Endothelial cell of umbilical vein (primary cell): ENCODE measurements at regions not wholly inside any gene's neighbourhood (a gene's known extent, or its start where the extent isn't known, plus 50 kb on each side); places are given as distances from the start of the nearest gene placed in this dataset.

ENCODE experiments used
- BruUV-seq: library from RNA; stranded (reverse); fragments of 400-500 nt; replicated peaks from 2 replicates; lab custom pipeline; 2021; lab: Mats Ljungman, UMichigan
- CTCF ChIA-PET: fragments of 300-600, 350-600 bp; sonication (Branson Sonifier 250); formaldehyde crosslinking; loops from one replicate; lab custom pipeline; 2021; ENCODE audit warnings: antibody characterized with exemption, inconsistent platforms; lab: Charles Lee
- POLR2A ChIA-PET: fragments of 300-600, 350-600 bp; sonication (Branson Sonifier 250); formaldehyde crosslinking; loops from one replicate; lab custom pipeline; 2021; ENCODE audit warnings: antibody characterized with exemption, inconsistent platforms; lab: Charles Lee
- DNase-seq: peaks from one replicate; pipeline ENCODE4 v3.0.0-alpha.2; 2011; ENCODE audit warnings: low read depth, low spot score
- FAIRE-seq: peaks from 2 replicates; lab custom pipeline; 2011; peaks lifted over from hg19 to GRCh38; lab: Jason Lieb, UNC
- H2AFZ ChIP-seq: 2 replicates; pipeline ENCODE4 v1.6.0; 2012; ENCODE audit warnings: low read depth, low read length, control low read depth, inconsistent platforms
- H3K27ac ChIP-seq: 2 replicates; pipeline ENCODE4 v1.5.1; 2011; ENCODE audit warnings: low read depth, mild to moderate bottlenecking, control low read depth, low read length, moderate library complexity; ENCODE audit not compliant: insufficient read depth
- H3K27me3 ChIP-seq, 2 experiments: 2 replicates each; pipeline versions ENCODE4 v1.6.0 to v1.6.1; 2011; ENCODE audit warnings: low read length in 2 of 2, mixed read lengths in 1 of 2; ENCODE audit not compliant: control insufficient read depth in 2 of 2, insufficient read depth in 2 of 2
- H3K36me3 ChIP-seq, 2 experiments: 2 replicates in 1 of 2; 3 replicates in 1 of 2; pipeline ENCODE4 v1.5.1; 2011; ENCODE audit warnings: low read length in 2 of 2, mild to moderate bottlenecking in 1 of 2, moderate library complexity in 1 of 2; ENCODE audit not compliant: control insufficient read depth in 2 of 2, insufficient read depth in 2 of 2; ENCODE audit errors: extremely low read depth in 1 of 2
- H3K4me1 ChIP-seq: 3 replicates; pipeline ENCODE4 v1.5.1; 2011; ENCODE audit warnings: mild to moderate bottlenecking, low read length; ENCODE audit not compliant: control insufficient read depth, insufficient read depth; ENCODE audit errors: extremely low read depth
- H3K4me2 ChIP-seq: 2 replicates; pipeline ENCODE4 v1.6.1; 2011; ENCODE audit warnings: low read length, control low read depth, mixed read lengths; ENCODE audit not compliant: insufficient read depth
- H3K4me3 ChIP-seq, 3 experiments: fragments of 200-600 bp in 1 of 3; sonication (generic), shearing (Covaris generic) in 1 of 3; replicated peaks in 1 of 3; 2 replicates each; pipeline ENCODE4 v1.5.1; 2011 to 2016; ENCODE audit warnings: control low read depth in 3 of 3, low read length in 3 of 3, mild to moderate bottlenecking in 2 of 3, inconsistent platforms in 1 of 3, low read depth in 1 of 3, moderate library complexity in 1 of 3; ENCODE audit not compliant: insufficient read depth in 1 of 3
- H3K79me2 ChIP-seq: 2 replicates; pipeline ENCODE4 v1.6.0; 2012; ENCODE audit warnings: low read length, inconsistent platforms; ENCODE audit not compliant: control insufficient read depth, insufficient read depth
- H3K9ac ChIP-seq: replicated peaks from 2 replicates; pipeline ENCODE3; 2011; ENCODE audit warnings: low read length, control low read depth; ENCODE audit not compliant: insufficient read depth; ENCODE audit errors: extremely low read depth
- H3K9me1 ChIP-seq: replicated peaks from 3 replicates; pipeline ENCODE4 v1.6.0; 2011; ENCODE audit warnings: mild to moderate bottlenecking, low read length; ENCODE audit not compliant: control insufficient read depth, insufficient read depth; ENCODE audit errors: extremely low read depth
- H3K9me3 ChIP-seq: replicated peaks from 2 replicates; pipeline ENCODE4 v1.5.1; 2012; ENCODE audit warnings: low read length, inconsistent platforms; ENCODE audit not compliant: control insufficient read depth, insufficient read depth
- H4K20me1 ChIP-seq: replicated peaks from 2 replicates; pipeline ENCODE3; 2011; ENCODE audit warnings: mild to moderate bottlenecking, low read length; ENCODE audit not compliant: control insufficient read depth, insufficient read depth; ENCODE audit errors: extremely low read depth
- EZH2 ChIP-seq: IDR thresholded peaks from 2 replicates; pipeline ENCODE4 v1.6.1; 2012; ENCODE audit warnings: borderline replicate concordance, low read depth, mild to moderate bottlenecking, moderate library complexity, low read length, inconsistent platforms; ENCODE audit not compliant: severe bottlenecking
- FOS ChIP-seq: IDR thresholded peaks from 2 replicates; pipeline ENCODE4 v1.6.1; 2011; ENCODE audit warnings: mild to moderate bottlenecking, low read length, moderate library complexity, borderline replicate concordance; ENCODE audit not compliant: insufficient read depth
- GATA2 ChIP-seq: IDR thresholded peaks from 2 replicates; pipeline ENCODE4 v1.7.0; 2011; ENCODE audit warnings: low read depth, mild to moderate bottlenecking, moderate library complexity, mixed read lengths, low read length; ENCODE audit not compliant: insufficient read length, insufficient read depth
- JUN ChIP-seq: IDR thresholded peaks from 2 replicates; pipeline ENCODE4 v1.6.1; 2011; ENCODE audit warnings: borderline replicate concordance, low read depth; ENCODE audit not compliant: insufficient read length, insufficient read depth
- MYC ChIP-seq: IDR thresholded peaks from one replicate; pipeline ENCODE4 v1.6.1; 2011; ENCODE audit warnings: mild to moderate bottlenecking, low read depth, low read length
- POLR2A ChIP-seq: IDR thresholded peaks from 2 replicates; pipeline ENCODE4 v1.6.1; 2012; ENCODE audit warnings: low read depth, mild to moderate bottlenecking, control low read depth, low read length
- POLR2AphosphoS5 ChIP-seq: IDR thresholded peaks from 2 replicates; pipeline ENCODE4 v1.6.1; 2012; ENCODE audit warnings: low read depth, mild to moderate bottlenecking, control low read depth, low read length, moderate library complexity; ENCODE audit not compliant: insufficient read depth
- dilution Hi-C: fragments of 300-500 bp; cut with MboI; formaldehyde crosslinking; loops from one replicate; pipeline ENCODE4 v1.15.0; 2019; ENCODE audit warnings: low sequenced_read_pairs; ENCODE audit not compliant: extremely low pct_ligation_motif_present
- intact Hi-C: fragments of 100-400 bp; cut with micrococcal nuclease; formaldehyde crosslinking; loops from one replicate; pipeline ENCODE4 v1.10.0; 2022
- TF ChIP-seq, protein P1 (sequence below), 2 donors: IDR thresholded peaks; 1 replicate in 1 of 2; 2 replicates in 1 of 2; pipeline ENCODE4 v1.5.1; 2011; ENCODE audit warnings: low read length in 2 of 2, mild to moderate bottlenecking in 2 of 2, moderate library complexity in 2 of 2, control low read depth in 1 of 2, inconsistent platforms in 1 of 2, low read depth in 1 of 2; ENCODE audit not compliant: insufficient read depth in 1 of 2; ENCODE audit errors: extremely low read depth in 1 of 2
- TF ChIP-seq, protein P2 (sequence below): IDR thresholded peaks from 2 replicates; pipeline ENCODE4 v1.6.1; 2011; ENCODE audit not compliant: insufficient read depth, insufficient read length

DNA sequence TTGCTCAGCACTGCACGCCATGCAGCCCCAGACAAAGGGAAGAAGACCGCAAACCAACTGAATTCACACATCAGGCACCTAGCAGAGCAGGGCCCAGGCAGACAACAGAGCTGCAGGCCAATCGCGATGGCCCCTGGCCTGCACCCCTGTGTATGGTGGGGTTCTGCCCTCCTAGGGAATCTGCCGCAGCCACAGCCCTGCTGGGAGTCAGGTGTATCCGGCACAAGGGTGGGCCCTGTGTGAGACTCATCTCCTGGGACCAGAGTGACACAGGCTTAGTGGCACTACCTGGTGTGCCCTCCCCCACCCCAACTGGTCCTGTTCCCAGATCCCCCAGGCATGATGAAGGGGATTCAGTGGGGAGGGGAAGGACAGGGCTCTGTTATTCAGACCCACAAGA, 122.8 kb downstream of the ATPSCKMT start:
- no peaks in the 10 kb centered on the region for H3K27me3 ChIP-seq
- BruUV-seq = no TSS peak
- no peak overlapping the region for H3K9ac ChIP-seq
- H3K79me2 ChIP-seq = no peaks in the 10 kb centered on the region
- no peak overlapping the region for H2AFZ ChIP-seq
- no peak overlapping the region for H3K4me3 ChIP-seq
- no peak overlapping the region for H3K4me2 ChIP-seq
- no peak for DNase-seq
- H3K27ac ChIP-seq = no peak overlapping the region
- no peak for FAIRE-seq
- TF ChIP-seq FOS = no peak
- no peak for TF ChIP-seq POLR2AphosphoS5
- no peak for TF ChIP-seq JUN
- TF ChIP-seq, protein P1, sequence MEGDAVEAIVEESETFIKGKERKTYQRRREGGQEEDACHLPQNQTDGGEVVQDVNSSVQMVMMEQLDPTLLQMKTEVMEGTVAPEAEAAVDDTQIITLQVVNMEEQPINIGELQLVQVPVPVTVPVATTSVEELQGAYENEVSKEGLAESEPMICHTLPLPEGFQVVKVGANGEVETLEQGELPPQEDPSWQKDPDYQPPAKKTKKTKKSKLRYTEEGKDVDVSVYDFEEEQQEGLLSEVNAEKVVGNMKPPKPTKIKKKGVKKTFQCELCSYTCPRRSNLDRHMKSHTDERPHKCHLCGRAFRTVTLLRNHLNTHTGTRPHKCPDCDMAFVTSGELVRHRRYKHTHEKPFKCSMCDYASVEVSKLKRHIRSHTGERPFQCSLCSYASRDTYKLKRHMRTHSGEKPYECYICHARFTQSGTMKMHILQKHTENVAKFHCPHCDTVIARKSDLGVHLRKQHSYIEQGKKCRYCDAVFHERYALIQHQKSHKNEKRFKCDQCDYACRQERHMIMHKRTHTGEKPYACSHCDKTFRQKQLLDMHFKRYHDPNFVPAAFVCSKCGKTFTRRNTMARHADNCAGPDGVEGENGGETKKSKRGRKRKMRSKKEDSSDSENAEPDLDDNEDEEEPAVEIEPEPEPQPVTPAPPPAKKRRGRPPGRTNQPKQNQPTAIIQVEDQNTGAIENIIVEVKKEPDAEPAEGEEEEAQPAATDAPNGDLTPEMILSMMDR (IDR thresholded peaks at IDR 0.05; ENCODE audit: extremely low read depth in 1 of 2, insufficient read depth in 1 of 2, low read depth in 1 of 2, low read length in 2 of 2) = no peak
- no peak for TF ChIP-seq POLR2A
- no peak for TF ChIP-seq GATA2
- TF ChIP-seq MYC = no peak
- TF ChIP-seq EZH2 = no peak
- TF ChIP-seq, protein P2, sequence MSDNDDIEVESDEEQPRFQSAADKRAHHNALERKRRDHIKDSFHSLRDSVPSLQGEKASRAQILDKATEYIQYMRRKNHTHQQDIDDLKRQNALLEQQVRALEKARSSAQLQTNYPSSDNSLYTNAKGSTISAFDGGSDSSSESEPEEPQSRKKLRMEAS = no peak
- no peaks in the 10 kb centered on the region for H3K9me3 ChIP-seq
- no peaks in the 10 kb centered on the region for H3K4me1 ChIP-seq
- intact Hi-C loops = no loop called here
- no peaks in the 10 kb centered on the region for H3K36me3 ChIP-seq
- H3K9me1 ChIP-seq = no peaks in the 10 kb centered on the region
- POLR2A ChIA-PET = no interaction called here
- CTCF ChIA-PET = no interaction called here
- H4K20me1 ChIP-seq = no peaks in the 10 kb centered on the region
- dilution Hi-C loops = no loop called here
